Effector CD4-positive, alpha-beta T cell (primary cell): ENCODE measurements at regions not wholly inside any gene's neighbourhood (a gene's known extent, or its start where the extent isn't known, plus 50 kb on each side); places are given as distances from the start of the nearest gene placed in this dataset.
"Not testable (repeated sequence)": the region's sequence is repeated elsewhere in the genome, so short reads cannot be mapped to it uniquely, and the experiment has no call there.

ENCODE experiments used
- DNase-seq: peaks from one replicate; pipeline ENCODE4 v3.0.0-alpha.2; 2020

- no peak for DNase-seq
Observed at GRCh38 chr6:14462566-14462965, 345.0 kb downstream of the CD83 start.

- DNase-seq = no peak
Observed at GRCh38 chr6:14463110-14463509, 345.5 kb downstream of the CD83 start.

DNA sequence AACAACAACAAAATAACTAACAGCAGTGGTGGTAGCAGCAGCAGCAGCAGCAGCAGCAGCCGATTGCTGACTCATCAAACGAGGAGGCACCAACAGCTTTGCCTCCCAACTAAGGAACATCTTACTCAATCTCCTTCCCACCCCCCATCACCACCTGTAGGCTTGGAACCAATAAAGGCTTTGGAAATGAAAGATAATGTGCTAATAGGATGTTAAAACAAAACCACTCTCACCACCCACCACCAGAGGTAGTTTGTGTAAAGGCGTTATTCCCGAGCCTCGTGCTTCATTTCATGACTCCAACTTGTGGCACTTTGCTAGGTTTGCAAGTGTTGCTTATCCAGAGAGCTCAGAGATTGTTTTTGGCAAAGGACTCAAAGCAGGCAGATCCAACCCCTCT lies 346.5 kb downstream of the CD83 start:
- no peak for DNase-seq

DNA sequence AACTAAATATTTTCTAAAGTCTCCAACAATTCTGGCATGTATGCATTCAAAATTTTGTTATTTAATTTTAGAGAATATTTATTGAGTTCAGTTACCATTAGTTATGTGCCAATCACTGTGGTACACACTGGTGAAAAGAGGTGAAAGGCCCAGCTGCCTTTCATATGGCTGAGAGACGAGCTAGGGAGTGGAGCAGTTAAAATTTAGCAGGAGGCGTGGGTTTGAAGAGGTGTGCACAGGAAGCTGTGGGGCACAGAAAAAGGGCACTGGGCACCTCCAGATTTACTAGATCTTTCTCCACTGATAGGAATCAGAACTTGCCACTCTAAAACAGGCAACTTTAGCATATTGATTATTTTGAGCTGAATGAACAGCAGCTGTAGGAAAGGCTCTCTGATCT lies 347.1 kb downstream of the CD83 start:
- DNase-seq = no peak

DNA sequence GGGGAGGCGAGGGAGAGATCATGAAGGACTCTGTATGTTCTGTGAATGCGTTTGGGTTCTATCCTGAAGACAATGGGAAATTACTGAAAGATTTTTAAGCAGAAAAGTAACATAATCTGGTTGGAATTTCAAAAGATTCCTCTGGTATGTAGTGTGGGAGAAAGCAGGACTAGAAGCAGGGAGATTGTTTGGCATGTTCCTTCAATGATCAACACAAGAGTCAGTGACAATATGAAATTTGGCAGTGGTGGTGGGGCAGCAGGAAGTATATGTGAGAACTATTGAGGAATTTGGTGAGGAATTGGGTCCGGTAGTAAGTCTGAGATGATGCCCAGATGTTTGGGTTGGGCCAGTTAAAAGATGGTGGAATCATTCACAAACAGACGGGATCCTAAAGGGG lies 348.7 kb downstream of the CD83 start:
- DNase-seq = no peak

DNA sequence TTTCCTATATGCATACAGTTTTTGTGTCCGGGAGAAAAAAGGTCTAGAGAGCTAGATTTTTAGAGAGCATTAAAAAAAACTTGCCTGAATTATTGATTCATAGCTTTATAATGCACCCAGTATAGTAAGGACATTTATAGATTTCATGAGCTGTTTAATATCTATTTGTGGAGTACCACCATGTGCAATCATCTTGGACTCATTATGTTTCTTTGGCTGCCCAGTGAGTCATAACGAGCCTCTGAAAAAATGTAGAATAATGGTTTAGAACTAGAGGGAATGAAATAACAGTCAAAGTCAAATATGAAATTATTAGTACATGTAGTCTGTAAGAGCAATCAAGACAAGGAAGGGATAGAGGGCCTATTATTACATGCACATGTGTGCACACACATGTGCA lies 350.0 kb downstream of the CD83 start:
- DNase-seq = no peak

GRCh38 chr6:14468647-14469321 lies 351.2 kb downstream of the CD83 start:
- DNase-seq = no peak

- no peak for DNase-seq
Observed at GRCh38 chr6:14470101-14470500, 352.5 kb downstream of the CD83 start.

DNA sequence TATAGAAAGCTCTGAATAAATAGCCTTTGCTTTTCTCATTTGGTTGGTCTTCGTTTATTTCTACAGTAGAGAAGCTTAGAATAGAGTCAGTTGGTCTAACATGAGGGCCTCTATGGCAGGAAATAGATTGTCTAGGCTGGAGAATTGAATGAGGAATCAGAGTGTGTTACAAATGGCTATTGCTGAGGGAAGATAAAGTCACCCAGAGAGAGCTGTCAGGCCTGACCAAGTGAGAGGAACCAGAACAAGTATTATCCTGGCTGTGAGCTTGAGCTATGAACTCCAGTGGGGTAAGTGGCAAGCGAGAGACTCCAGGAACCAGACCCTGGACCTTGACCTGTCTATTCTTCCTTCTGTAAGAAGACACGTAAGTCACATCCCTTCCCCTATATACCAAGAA lies 353.1 kb downstream of the CD83 start:
- no peak for DNase-seq

GRCh38 chr6:14472255-14472985 lies 354.8 kb downstream of the CD83 start:
- no peak for DNase-seq

DNA sequence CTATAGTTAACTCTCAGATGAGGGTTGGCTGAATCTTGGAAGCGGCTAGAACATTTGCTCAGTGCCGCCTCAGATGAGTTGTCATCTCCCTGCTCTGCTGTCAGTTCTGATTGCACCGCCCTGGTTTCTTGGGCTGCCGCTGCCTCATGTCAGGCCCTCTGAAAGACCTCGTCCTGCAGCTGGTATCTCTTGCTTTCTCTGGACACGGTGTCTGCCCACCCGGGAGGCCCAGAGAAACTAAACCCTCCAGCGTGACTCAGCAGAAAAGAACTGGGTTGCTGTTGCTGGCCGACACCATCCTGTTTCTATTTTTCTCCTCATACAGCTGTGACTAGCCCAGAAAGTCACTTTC lies 355.4 kb downstream of the CD83 start:
- no peak for DNase-seq

- no peak for DNase-seq
Observed at GRCh38 chr6:14474816-14475215, 357.2 kb downstream of the CD83 start.

GRCh38 chr6:14475306-14475705 lies 357.7 kb downstream of the CD83 start:
- no peak for DNase-seq

- no peak for DNase-seq
Observed at GRCh38 chr6:14476793-14477531, 359.4 kb downstream of the CD83 start.

- no peak for DNase-seq
Observed at GRCh38 chr6:14477559-14477958, 360.0 kb downstream of the CD83 start.

DNA sequence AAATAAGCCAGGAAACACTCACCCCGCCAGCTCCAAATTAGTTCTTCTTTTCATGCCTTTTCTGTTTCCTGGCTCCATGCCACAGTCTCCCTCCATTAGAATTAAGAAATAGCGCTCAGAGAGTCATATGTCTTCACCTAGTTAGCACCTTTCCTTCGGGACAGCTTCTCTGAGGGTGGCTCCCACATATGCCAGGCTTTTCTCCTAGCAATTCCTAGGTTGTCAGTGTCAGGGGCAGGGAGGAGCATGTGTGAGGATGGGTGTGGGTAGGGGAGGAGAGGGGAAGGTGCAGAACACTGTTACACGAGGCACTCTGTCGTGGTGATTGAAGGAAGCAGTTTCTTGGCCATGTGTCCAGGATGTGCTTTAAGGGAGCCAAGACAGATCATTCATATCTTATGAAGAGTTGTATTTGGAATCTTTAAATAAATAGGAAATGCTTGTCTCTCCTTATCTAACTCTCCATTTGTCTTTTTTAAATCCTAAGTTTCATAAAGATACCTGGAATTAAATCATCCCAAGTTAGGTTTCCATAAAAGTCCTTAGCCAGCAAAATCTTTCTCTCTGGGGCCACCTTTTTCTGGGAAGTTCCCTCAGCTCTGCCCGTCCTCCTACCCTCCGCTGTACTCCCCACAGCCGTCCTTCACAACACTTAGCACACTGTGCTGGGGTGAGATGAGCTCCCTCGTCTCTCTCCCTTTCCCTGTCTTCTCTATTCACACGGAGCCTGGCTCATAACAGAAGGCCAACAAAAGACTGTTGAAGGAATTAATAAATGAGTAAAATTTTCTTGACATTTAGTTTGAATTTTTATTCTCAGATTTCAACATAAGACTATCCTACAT lies 361.0 kb downstream of the CD83 start:
- DNase-seq = no peak

DNA sequence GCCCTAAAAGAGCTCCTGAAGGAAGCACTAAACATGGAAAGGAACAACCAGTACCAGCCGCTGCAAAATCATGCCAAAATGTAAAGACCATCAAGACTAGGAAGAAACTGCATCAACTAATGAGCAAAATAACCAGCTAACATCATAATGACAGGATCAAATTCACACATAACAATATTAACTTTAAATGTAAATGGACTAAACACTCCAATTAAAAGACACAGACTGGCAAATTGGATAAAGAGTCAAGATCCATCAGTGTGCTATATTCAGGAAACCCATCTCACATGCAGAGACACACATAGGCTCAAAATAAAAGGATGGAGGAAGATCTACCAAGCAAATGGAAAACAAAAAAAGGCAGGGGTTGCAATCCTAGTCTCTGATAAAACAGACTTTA lies 364.4 kb downstream of the CD83 start:
- not testable (repeated sequence) for DNase-seq

DNA sequence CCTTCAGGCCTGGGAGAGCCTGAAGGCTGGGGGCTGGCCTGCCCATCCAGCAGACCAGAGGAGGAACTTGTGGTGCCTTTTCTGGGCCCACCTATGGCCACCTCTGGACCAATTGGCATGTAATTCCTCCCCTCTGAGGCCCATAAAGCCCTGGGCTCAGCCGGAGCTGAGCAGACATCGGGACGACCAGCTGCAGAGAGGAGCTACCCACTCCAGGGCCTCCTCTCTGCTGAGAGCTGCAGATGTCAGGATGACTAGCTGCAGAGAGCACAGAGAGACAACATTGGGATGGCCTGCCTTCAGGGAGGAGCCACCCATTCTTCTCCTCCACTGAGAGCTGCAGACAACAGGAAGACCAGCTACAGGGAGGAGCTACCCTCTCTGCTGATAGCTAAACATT lies 370.1 kb downstream of the CD83 start:
- no peak for DNase-seq

- DNase-seq = no peak
Observed at GRCh38 chr6:14488180-14488579, 370.6 kb downstream of the CD83 start.

GRCh38 chr6:14489445-14489844 lies 371.9 kb downstream of the CD83 start:
- DNase-seq = no peak

DNA sequence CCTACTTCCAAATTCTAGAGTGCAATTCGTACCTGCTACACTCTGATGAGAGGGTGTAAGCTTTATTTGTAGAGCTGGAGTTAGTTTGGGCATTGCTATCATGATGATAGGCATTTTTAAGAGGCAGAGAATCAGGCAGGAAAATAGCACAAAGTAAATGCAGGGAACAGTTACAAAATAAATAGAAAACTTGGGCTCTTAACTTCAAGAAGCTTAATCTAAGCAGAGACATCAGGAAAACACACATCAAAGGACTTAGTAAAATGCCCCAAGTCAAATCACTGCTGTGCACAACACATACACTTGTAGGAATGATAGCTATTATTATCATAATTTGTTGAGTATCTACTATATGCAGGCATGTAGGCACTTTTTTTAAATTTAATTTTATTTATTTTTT lies 381.2 kb downstream of the CD83 start:
- no peak for DNase-seq

GRCh38 chr6:14499309-14499708 lies 381.7 kb downstream of the CD83 start:
- DNase-seq = no peak

DNA sequence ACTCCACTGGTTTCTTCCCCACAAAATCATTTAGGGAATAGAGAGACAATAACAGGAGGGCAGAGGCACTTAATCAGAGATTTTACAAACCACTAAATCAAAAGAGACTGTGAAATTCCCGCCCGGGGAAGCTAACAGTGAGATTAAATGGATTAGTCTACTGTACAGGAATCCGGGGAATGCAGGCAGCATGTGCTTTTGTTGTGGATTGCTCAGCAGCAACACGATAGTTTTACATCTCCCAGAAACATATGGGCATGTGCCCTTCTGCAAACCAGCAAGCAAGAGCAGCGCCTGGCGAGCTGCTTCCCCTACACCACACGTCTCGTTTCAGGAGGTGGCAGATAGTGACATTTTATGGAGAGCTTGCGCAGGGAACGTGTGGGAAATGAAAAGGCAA lies 382.3 kb downstream of the CD83 start:
- DNase-seq = no peak
